RWPE1 (cell line): ENCODE measurements at regions not wholly inside any gene's neighbourhood (a gene's known extent, or its start where the extent isn't known, plus 50 kb on each side); places are given as distances from the start of the nearest gene placed in this dataset.
"Not testable (repeated sequence)": the region's sequence is repeated elsewhere in the genome, so short reads cannot be mapped to it uniquely, and the experiment has no call there.

ENCODE experiments used
- CTCF ChIA-PET: fragments of 350-600 bp; sonication (Branson Sonifier 250); formaldehyde crosslinking; extraction: SDS; loops from one replicate; lab custom pipeline; 2021; lab: Yijun Ruan, JAX
- POLR2A ChIA-PET: fragments of 400-600 bp; formaldehyde crosslinking; extraction: SDS; loops from one replicate; lab custom pipeline; 2020; ENCODE audit warnings: antibody characterized with exemption; ENCODE audit not compliant: low non-redundant PET; lab: Yijun Ruan, JAX
- DNase-seq: peaks from one replicate; pipeline ENCODE4 v3.0.0; 2012; ENCODE audit warnings: low spot score
- H3K27ac ChIP-seq: fragments of 450-650 bp; 2 replicates; pipeline ENCODE4 v1.5.1; 2017
- TF ChIP-seq, protein P1 (sequence below): fragments of 450-650 bp; conservative IDR thresholded peaks from 2 replicates; pipeline ENCODE4 v1.5.1; 2017; ENCODE audit warnings: low read depth, mild to moderate bottlenecking

DNA sequence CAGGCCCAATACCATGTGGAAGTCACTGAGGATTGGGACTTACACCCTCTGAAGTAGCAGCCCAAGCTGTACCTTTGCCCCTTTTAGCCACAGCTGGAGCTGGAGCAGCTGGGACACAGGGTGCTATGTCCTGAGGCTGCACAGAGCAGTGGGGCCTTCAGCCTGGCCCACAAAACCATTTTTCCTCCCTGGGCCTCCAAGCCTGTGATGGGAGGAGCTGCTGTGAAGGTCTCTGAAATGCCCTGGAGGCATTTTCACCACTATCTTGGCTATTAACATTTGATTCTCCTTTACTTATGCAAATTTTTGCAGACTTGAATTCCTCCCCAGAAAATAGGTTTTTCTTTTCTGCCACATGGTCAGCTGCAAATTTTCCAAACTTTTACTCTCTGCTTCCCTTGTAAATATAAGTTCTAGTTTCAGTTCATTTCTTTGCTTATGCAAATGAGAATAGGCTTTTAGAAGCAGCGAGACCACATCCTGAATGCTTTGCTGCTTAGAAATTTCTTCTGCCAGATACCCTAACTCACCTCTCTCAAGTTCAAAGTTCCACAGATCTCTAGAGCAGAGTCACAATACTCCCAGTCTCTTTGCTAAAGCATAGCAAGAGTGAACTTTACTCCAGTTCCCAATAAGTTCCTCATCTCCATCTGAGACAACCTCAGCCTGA, 213.8 kb upstream of the MGAT5 start:
- DNase-seq, result no peak
- ChIA-PET POLR2A (no interaction called here), CTCF (no interaction called here)
- H3K27ac ChIP-seq, result no peak overlapping the region
- TF ChIP-seq, protein P1, sequence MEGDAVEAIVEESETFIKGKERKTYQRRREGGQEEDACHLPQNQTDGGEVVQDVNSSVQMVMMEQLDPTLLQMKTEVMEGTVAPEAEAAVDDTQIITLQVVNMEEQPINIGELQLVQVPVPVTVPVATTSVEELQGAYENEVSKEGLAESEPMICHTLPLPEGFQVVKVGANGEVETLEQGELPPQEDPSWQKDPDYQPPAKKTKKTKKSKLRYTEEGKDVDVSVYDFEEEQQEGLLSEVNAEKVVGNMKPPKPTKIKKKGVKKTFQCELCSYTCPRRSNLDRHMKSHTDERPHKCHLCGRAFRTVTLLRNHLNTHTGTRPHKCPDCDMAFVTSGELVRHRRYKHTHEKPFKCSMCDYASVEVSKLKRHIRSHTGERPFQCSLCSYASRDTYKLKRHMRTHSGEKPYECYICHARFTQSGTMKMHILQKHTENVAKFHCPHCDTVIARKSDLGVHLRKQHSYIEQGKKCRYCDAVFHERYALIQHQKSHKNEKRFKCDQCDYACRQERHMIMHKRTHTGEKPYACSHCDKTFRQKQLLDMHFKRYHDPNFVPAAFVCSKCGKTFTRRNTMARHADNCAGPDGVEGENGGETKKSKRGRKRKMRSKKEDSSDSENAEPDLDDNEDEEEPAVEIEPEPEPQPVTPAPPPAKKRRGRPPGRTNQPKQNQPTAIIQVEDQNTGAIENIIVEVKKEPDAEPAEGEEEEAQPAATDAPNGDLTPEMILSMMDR, result no peak

- DNase-seq, CTCF ChIA-PET, POLR2A ChIA-PET, H3K27ac ChIP-seq: not testable (repeated sequence)
Observed at GRCh38 chr2:134040626-134041172, 213.2 kb upstream of the MGAT5 start.

- CTCF ChIA-PET, result no interaction called here
- no peak overlapping the region for H3K27ac ChIP-seq
- TF ChIP-seq, protein P1, result no peak
- POLR2A ChIA-PET, result no interaction called here
- no peak for DNase-seq
Observed at GRCh38 chr2:134041877-134042276, 212.0 kb upstream of the MGAT5 start.

- H3K27ac ChIP-seq, POLR2A ChIA-PET, DNase-seq, CTCF ChIA-PET: not testable (repeated sequence)
Observed at GRCh38 chr2:134043028-134043427, 210.8 kb upstream of the MGAT5 start.

GRCh38 chr2:134052173-134052572, 201.7 kb upstream of the MGAT5 start:
- ChIA-PET POLR2A (no interaction called here), CTCF (no interaction called here)
- no peak overlapping the region for H3K27ac ChIP-seq
- TF ChIP-seq, protein P1, result no peak
- DNase-seq, result no peak

DNA sequence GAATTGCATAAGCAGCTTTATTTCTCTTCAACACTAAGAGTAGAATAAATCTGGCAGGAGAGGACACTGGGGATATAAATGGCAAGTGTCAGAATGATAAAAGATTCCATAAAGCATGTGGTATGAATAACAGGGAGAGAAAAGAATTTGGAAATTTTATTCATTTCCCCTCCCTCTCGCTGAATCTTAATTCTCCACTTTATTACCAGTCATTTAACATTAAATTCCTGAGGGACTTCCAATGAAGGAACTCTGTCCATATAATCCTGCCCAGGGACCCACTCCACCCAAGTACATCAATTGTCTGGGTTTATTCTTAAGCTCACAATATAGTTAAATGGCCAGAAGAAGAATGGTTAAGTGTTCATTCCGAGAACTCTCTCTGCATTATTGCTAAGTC, 197.7 kb upstream of the MGAT5 start:
- TF ChIP-seq, protein P1, result no peak
- no peak for DNase-seq
- ChIA-PET CTCF (no interaction called here), POLR2A (no interaction called here)
- H3K27ac ChIP-seq, result no peak overlapping the region

DNA sequence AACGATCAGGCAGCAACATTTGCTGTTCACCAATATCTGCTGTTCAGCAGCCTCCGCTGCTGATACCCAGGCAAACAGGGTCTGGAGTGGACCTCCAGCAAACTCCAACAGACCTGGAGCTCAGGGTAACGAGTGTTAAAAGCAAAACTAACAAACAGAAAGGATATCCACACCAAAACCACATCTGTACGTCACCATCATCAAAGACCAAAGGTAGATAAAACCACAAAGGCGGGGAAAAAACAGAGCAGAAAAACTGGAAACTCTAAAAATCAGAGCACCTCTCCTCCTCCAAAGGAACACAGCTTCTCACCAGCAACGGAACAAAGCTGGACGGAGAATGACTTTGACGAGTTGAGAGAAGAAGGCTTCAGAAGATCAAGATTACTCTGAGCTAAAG, 192.8 kb upstream of the MGAT5 start:
- H3K27ac ChIP-seq, POLR2A ChIA-PET, DNase-seq: not testable (repeated sequence)
- CTCF ChIA-PET, result interaction anchor here (0.6 kb wide), 1 partner anchor 141 kb away, joined by 5 read pairs; no protein-coding TSS in a partner anchor

DNA sequence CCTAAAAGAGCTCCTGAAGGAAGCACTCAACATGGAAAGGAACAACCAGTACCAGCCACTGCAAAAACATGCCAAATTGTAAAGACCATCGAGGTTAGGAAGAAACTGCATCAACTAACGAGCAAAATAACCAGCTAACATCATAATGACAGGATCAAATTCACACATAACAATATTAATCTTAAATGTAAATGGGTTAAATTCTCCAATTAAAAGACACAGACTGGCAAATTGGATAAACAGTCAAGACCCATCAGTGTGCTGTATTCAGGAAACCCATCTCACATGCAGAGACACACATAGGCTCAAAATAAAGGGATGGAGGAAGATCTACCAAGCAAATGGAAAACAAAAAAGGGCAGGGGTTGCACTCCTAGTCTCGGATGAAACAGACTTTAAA, 191.6 kb upstream of the MGAT5 start:
- DNase-seq, POLR2A ChIA-PET, H3K27ac ChIP-seq, CTCF ChIA-PET: not testable (repeated sequence)

DNA sequence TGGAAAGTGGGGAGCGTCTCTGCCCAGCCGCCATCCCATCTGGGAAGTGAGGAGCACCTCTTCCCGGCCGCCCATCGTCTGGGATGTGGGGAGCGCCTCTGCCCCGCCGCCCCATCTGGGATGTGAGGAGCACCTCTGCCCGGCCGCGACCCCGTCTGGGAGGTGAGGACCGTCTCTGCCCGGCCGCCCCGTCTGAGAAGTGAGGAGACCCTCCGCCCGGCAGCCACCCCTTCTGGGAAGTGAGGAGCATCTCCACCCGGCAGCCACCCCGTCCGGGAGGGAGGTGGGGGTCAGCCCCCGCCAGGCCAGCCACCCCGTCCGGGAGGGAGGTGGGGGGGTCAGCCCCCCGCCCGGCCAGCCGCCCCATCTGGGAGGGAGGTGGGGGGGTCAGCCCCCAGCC, 190.0 kb upstream of the MGAT5 start:
- H3K27ac ChIP-seq, POLR2A ChIA-PET, DNase-seq, CTCF ChIA-PET: not testable (repeated sequence)
